PC-9 (cell line): ENCODE measurements at regions not wholly inside any gene's neighbourhood (a gene's known extent, or its start where the extent isn't known, plus 50 kb on each side); places are given as distances from the start of the nearest gene placed in this dataset.
A peak's percentile ranks its signal among the peaks of the same experiment; 100 is the strongest.

Source experiments
- BruUV-seq: library from RNA; stranded (reverse); fragments of 400-500 nt; replicated peaks from 2 replicates; lab custom pipeline; 2021; lab: Mats Ljungman, UMichigan
- CTCF ChIA-PET: fragments of 300-600 bp; sonication (Branson Sonifier 250); formaldehyde crosslinking; loops from one replicate; lab custom pipeline; 2022; ENCODE audit warnings: antibody characterized with exemption; lab: Charles Lee
- POLR2A ChIA-PET: fragments of 300-600 bp; sonication (Branson Sonifier 250); formaldehyde crosslinking; loops from one replicate; lab custom pipeline; 2022; ENCODE audit warnings: antibody characterized with exemption; ENCODE audit not compliant: unreplicated experiment; lab: Charles Lee
- DNase-seq, 2 experiments: peaks; one replicate each; pipeline versions ENCODE4 v3.0.0 to v3.0.0-alpha.2; 2015 to 2022; ENCODE audit warnings: mixed read lengths in 1 of 2
- H2AFZ ChIP-seq: fragments of 200-600 bp; sonication (generic); 2 replicates; pipeline ENCODE4 v1.8.1; 2017; ENCODE audit warnings: antibody characterized with exemption
- H3F3A ChIP-seq: fragments of 200-600 bp; sonication (generic); 2 replicates; pipeline ENCODE4 v1.8.1; 2017; ENCODE audit warnings: antibody characterized with exemption, mild to moderate bottlenecking, low read depth; ENCODE audit not compliant: insufficient read depth
- H3K27ac ChIP-seq: fragments of 200-600 bp; sonication (generic); 2 replicates; pipeline ENCODE4 v1.6.1; 2016; ENCODE audit warnings: mixed run types
- H3K27me3 ChIP-seq: fragments of 200-600 bp; sonication (generic); 2 replicates; pipeline ENCODE4 v1.6.1; 2016; ENCODE audit warnings: low read depth, mixed run types; ENCODE audit not compliant: insufficient read depth
- H3K36me3 ChIP-seq: fragments of 200-600 bp; sonication (generic); 2 replicates; pipeline ENCODE4 v1.6.1; 2016; ENCODE audit warnings: low read depth, mixed run types
- H3K4me1 ChIP-seq: fragments of 200-600 bp; sonication (generic); replicated peaks from 2 replicates; pipeline ENCODE4 v1.6.1; 2016; ENCODE audit warnings: mixed run types; ENCODE audit not compliant: insufficient read depth
- H3K4me2 ChIP-seq: fragments of 200-600 bp; sonication (generic); 2 replicates; pipeline ENCODE4 v1.6.1; 2017; ENCODE audit warnings: mixed run types
- H3K4me3 ChIP-seq: fragments of 200-600 bp; sonication (generic); 2 replicates; pipeline ENCODE4 v1.6.1; 2016; ENCODE audit warnings: mixed run types
- H3K79me2 ChIP-seq: fragments of 200-600 bp; sonication (generic); 2 replicates; pipeline ENCODE4 v1.6.1; 2017; ENCODE audit warnings: low read depth, mixed run types
- H3K9me2 ChIP-seq: fragments of 200-600 bp; sonication (generic); 2 replicates; pipeline ENCODE4 v1.8.1; 2017; ENCODE audit warnings: mild to moderate bottlenecking; ENCODE audit not compliant: insufficient read depth
- H3K9me3 ChIP-seq: fragments of 200-600 bp; sonication (generic); 2 replicates; pipeline ENCODE4 v1.8.1; 2016; ENCODE audit warnings: low read depth; ENCODE audit not compliant: insufficient read depth
- H4K20me1 ChIP-seq: fragments of 200-600 bp; sonication (generic); 2 replicates; pipeline ENCODE4 v1.8.1; 2017; ENCODE audit not compliant: insufficient read depth
- CTCF ChIP-seq: fragments of 200-600 bp; sonication (generic); conservative IDR thresholded peaks from 2 replicates; pipeline ENCODE4 v1.6.1; 2017; ENCODE audit warnings: mixed run types, antibody characterized with exemption, mild to moderate bottlenecking, moderate library complexity
- EZH2 ChIP-seq: fragments of 200-600 bp; sonication (generic); IDR thresholded peaks from 2 replicates; pipeline ENCODE4 v1.8.0; 2017; ENCODE audit warnings: antibody characterized with exemption, low read depth
- intact Hi-C: fragments of 100-400 bp; cut with micrococcal nuclease; formaldehyde crosslinking; loops from one replicate; pipeline ENCODE4 v1.10.0; 2022; ENCODE audit not compliant: unreplicated experiment

GRCh38 chr1:218995091-218995665 lies 178.5 kb upstream of the LYPLAL1 start:
- Histone ChIP-seq H3K4me1 (no peaks in the 10 kb centered on the region), H3K27ac (no peak overlapping the region), H3F3A (no peaks in the 10 kb centered on the region), H3K79me2 (no peaks in the 10 kb centered on the region), H3K36me3 (no peaks in the 10 kb centered on the region), H3K4me3 (no peak overlapping the region), H3K9me2 (no peaks in the 10 kb centered on the region), H3K9me3 (no peaks in the 10 kb centered on the region), H3K4me2 (no peak overlapping the region), H3K27me3 (no peaks in the 10 kb centered on the region), H4K20me1 (no peaks in the 10 kb centered on the region), H2AFZ (no peak overlapping the region)
- DNase-seq = no peak
- ChIA-PET CTCF (no interaction called here), POLR2A (no interaction called here)
- intact Hi-C loops = no loop called here
- no TSS peak for BruUV-seq
- TF ChIP-seq EZH2 = no peak
- no peak for TF ChIP-seq CTCF

- ChIA-PET POLR2A (no interaction called here), CTCF (no interaction called here)
- TF ChIP-seq CTCF = peak; percentile 36; the same call in 1 of the 2 replicates
- no peak for TF ChIP-seq EZH2
- Histone ChIP-seq H3K4me3 (no peak overlapping the region), H3K9me2 (no peaks in the 10 kb centered on the region), H4K20me1 (no peaks in the 10 kb centered on the region), H3K79me2 (no peaks in the 10 kb centered on the region), H3F3A (no peaks in the 10 kb centered on the region), H3K4me2 (no peak overlapping the region), H2AFZ (no peak overlapping the region), H3K27ac (no peak overlapping the region), H3K4me1 (no peaks in the 10 kb centered on the region), H3K27me3 (no peaks in the 10 kb centered on the region), H3K9me3 (no peaks in the 10 kb centered on the region), H3K36me3 (no peaks in the 10 kb centered on the region)
- DNase-seq = no peak
- BruUV-seq = no TSS peak
- intact Hi-C loops = no loop called here
Observed at GRCh38 chr1:218996362-218996761, 177.3 kb upstream of the LYPLAL1 start.

- H3K36me3 ChIP-seq = no peaks in the 10 kb centered on the region
- no peaks in the 10 kb centered on the region for H3K27me3 ChIP-seq
- DNase-seq = no peak
- H2AFZ ChIP-seq = no peak overlapping the region
- no peaks in the 10 kb centered on the region; the same call in 1 of the 2 replicates for H3K9me2 ChIP-seq
- TF ChIP-seq EZH2 (no peak), CTCF (no peak)
- no peak overlapping the region for H3K27ac ChIP-seq
- H4K20me1 ChIP-seq = no peaks in the 10 kb centered on the region
- no TSS peak for BruUV-seq
- ChIA-PET CTCF (interaction anchor here (0.6 kb wide), 1 partner anchor 541 kb away, joined by 3 read pairs; no protein-coding TSS in a partner anchor), POLR2A (no interaction called here)
- H3K4me2 ChIP-seq = no peak overlapping the region
- H3K9me3 ChIP-seq = no peaks in the 10 kb centered on the region
- H3F3A ChIP-seq = no peaks in the 10 kb centered on the region
- H3K79me2 ChIP-seq = no peaks in the 10 kb centered on the region
- intact Hi-C loops = no loop called here
- H3K4me1 ChIP-seq = no peaks in the 10 kb centered on the region
- no peak overlapping the region for H3K4me3 ChIP-seq
Observed at GRCh38 chr1:219000005-219000404, 173.7 kb upstream of the LYPLAL1 start.
